ENCODE measurements at regions not wholly inside any gene's neighbourhood (a gene's known extent, or its start where the extent isn't known, plus 50 kb on each side); places are given as distances from the start of the nearest gene placed in this dataset.
"Not testable (repeated sequence)": the region's sequence is repeated elsewhere in the genome, so short reads cannot be mapped to it uniquely, and the experiment has no call there.

DNA sequence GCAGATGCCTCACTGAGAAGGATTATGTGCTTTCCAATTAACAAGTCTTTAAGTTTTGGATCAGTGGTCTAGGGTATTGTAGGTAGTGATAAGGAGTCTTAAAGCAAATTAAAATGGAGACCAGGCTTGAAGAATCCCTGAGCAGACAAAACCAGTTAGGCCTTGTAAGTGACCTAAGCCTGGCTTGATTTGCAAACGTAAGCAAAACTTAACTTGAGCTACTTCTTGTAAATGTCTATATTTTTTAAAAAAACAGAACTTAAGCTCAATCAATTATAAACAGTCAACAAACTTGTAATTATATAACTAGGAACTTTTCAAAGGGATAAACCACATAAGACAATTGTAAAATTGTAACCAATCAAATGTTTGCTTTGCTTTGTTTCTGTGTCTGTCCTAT lies 72.7 kb upstream of the NALF2 start:
- no peak for DNase-seq (ENCODE audit: extremely low read depth, low read depth)

DNA sequence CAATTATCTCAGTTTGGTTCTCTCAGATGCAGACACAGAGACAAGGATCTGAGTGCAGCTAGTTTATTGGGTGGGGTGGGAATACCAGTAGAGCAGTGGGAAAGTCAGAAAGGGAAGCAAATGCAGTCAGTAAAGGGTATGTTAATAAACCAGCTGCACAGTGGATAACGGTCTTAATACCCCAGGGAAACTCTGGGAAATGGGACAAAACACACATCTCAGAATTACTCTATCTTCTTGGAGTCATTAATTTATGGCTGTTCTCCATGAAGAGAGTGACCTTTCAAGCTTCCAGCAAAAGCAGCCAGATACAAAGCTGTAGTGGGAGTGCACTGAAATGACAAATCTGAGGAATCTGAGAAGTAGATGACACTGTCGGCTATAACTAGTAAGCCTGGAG lies 73.3 kb upstream of the NALF2 start:
- DNase-seq (ENCODE audit: extremely low read depth, low read depth) = no peak

DNA sequence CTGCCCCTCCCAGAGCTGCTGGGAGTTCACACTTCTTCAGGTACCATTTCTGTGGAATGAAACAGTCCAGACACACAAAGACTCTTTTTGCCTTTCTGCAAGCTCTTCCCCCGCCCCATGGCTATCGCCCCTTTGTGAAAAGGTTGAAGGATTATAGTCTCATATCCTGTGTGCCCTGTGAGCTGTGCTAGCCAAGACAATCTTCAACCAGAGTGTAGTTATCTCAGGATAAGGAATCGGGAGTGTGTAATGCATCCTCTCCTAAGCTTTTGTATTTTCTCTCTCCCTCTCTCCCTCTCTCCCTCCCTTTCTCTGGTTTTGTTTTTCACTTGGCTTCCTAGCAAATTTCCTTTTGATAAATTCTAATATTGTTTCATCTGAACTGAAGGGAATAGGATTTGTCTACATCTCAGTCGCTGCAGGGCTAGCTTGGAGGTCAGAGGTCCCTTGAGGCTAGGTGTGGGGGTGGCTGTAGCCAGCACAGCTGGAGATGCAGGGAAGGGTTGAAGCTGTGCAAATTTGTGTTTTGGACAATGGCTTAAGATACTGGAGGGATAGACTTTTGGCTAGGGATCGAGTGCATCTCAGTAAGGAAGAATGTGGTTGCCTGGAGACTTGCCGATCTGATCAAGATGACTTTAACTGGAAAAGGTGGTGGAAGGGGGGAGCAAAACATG lies 74.6 kb upstream of the NALF2 start:
- DNase-seq (ENCODE audit: extremely low read depth, low read depth) = no peak

DNA sequence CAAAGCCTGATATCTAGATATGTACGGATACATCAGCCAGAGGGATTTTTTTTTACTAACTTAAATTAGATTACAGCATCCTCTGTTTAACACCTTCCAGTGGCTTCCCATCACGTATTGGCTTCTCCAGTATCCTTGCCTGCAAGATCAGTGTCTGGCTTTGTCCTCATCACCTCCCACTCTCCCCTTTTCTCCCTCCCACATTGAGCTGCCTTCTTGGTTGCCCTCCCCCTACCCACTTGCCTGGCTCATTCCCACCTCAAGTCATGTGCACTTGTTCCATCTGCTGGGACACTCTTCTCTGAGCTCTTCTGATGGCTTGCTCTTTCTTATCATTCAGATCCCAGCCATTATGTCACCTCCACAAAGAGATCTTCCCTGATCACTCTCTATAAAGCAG lies 75.9 kb upstream of the NALF2 start:
- DNase-seq (ENCODE audit: extremely low read depth, low read depth) = no peak

DNA sequence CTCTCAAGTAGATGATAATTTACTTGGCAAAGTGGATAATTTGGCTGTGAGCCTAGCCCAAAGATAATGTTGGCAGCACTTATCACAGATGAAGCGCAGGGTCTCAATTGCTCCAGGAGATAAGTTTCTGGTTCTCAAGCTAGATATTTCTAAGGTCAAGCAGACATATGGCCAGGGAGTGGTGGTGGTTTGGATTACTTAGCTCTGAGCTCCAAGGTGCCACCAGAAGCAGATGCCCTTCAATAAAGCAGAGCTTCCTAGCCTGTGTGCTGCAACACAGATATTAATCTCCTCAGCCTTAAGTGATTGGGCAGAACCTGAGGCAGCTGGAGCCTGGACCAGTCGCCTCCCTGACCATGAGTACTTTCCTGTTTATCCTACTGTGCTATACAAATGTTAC lies 79.2 kb upstream of the NALF2 start:
- no peak for DNase-seq (ENCODE audit: extremely low read depth, low read depth)

DNA sequence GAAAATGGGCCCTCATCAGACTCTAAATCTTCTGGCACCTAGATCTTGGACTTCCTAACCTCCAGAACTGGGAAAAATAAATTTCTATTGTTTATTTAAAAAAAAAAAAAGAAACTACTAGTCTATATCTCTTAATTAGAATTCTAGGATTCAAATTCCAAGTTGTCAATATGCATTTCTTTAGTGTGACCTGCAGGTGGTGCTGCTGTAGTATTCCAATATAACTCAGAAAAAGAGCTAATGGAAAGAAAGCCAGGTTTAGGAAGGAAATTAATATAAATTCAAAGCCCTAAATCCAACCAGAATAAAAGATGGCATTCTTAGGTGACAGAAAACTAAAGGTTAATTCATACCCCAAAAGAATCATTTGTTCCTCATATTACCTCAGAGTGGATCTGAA lies 80.0 kb upstream of the NALF2 start:
- peak; percentile 5 for DNase-seq (ENCODE audit: extremely low read depth, low read depth)

DNA sequence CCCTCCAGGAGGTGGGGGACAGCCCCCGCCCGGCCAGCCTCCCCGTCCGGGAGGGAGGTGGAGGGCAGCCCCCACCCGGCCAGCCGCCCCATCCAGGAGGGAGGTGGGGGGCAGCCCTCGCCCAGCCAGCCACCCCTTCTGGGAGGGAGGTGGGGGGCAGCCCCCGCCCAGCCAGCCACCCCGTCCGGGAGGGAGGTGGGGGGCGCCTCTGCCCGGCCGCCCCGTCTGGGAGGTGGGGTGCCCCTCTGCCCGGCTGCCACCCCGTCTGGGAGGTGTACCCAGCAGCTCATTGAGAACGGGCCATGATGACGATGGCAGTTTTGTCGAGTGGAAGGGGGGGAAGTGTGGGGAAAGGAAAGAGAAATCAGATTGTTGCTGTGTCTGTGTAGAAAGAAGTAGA lies 81.9 kb upstream of the NALF2 start:
- not testable (repeated sequence) for DNase-seq (ENCODE audit: extremely low read depth, low read depth)

DNA sequence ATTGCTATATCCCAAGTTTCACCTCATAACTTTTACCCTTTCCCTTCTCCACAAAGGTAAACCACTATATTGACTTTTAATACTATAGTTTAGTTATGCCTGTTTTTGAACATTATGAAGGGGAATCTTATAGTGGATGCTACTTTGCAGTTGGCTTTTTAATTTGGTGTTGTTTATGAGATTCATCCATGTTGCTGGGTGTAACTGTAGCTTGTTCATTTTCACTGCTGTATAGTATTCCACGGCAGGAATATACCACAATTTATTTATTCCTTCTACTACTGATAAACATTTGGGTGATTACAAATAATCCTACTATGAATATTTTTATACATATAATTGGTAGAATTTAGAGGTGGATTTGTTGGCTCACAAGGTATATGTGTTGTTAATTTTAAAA lies 88.4 kb upstream of the NALF2 start:
- DNase-seq (ENCODE audit: extremely low read depth, low read depth) = no peak

DNA sequence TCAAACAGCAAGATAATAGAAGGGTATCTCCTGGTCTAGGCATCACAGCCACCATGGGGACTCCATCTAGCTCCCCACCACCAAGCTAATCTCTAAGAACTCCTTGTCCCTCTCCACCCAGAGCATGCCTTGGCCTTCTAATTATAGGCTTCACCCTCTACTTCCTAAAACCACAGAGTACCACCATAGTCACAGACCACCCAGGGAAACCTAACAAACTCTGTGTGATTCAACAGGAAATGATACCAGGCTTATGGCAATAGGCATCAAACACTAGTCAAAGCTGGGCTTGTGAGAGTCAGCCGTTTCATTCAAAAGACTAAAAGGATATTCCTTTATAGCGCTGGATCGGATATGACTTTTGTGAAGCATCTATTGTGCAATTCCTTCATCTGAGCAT lies 91.5 kb upstream of the NALF2 start:
- no peak for DNase-seq (ENCODE audit: extremely low read depth, low read depth)

DNA sequence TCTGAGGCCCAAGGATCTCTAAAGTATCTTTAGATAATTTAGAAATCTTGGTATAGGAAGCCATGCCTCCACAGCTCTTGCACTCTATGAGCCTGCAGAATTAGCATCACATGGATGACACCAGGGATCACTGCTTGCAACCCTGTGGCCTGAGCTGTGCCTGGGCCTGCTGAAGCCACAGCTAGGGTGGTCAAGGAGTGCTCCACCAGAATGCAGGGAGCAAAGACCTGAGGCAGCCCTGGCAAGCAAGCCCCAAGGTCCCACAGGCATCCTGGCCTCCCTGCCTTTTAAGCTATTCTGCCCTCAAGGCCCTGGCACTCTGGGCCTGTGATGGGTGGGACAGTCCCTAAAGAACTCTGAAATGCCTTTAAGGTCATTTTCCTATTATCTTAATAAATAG lies 105.2 kb upstream of the NALF2 start:
- DNase-seq (ENCODE audit: extremely low read depth, low read depth) = no peak

DNA sequence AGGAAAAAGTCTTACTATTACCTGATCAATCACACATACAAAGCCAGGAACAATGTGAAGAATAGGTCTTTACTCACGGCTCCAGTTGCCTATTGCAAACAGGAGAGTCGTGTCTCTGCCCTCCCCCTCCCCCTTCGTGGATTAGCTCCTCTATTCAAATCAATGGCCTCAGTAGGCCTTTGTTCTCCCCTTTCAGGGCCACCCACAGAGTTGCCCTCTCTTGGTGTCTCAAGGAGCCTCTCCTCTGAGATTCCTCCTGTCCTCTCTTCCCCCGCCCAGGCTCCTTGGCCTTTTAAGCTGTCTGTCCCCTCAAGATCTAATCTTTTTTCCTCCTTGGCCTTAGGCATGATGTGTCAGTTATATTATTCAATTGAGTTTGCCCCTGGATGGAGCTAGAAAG lies 107.2 kb upstream of the NALF2 start:
- no peak for DNase-seq (ENCODE audit: extremely low read depth, low read depth)

DNA sequence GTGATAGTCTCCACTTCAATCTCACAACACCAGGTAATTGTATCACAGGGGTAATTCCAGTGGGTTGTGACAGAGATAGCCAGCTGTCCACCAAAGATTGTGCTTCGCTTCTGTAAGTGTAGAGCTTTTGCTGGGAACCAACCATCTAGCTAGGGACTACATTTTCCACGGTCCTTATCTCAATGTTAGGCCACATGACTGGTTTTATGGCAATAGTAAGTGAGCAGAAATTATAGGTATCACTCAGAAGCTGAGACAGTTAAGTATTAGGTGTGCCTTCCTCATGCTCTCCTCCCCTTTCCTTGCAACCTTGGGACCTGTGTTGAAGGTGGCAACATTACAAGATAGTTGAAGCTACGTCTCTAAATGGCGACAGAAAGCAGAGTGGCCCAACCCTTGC lies 108.8 kb upstream of the NALF2 start:
- DNase-seq (ENCODE audit: extremely low read depth, low read depth) = no peak

DNA sequence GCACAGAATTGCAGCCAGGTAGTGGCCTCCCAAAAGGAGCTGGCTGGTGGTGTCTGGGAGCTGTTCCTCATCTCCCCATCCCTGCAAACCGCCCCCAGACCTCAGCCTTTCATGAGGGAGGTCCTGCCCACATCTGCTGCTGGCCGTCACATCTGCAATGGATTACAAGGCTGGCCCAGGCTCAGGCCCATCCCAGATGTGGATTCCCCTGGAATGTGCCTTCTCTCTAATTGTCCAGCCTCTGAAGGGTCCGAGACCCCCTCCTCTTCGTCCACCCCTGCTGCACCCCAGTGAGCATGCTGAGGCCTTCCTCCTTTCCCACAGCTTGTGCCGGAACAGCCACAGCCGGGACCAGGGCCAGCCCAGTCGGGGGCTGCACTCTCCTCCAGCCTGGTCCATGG lies 115.0 kb upstream of the NALF2 start:
- no peak for DNase-seq (ENCODE audit: extremely low read depth, low read depth)

DNA sequence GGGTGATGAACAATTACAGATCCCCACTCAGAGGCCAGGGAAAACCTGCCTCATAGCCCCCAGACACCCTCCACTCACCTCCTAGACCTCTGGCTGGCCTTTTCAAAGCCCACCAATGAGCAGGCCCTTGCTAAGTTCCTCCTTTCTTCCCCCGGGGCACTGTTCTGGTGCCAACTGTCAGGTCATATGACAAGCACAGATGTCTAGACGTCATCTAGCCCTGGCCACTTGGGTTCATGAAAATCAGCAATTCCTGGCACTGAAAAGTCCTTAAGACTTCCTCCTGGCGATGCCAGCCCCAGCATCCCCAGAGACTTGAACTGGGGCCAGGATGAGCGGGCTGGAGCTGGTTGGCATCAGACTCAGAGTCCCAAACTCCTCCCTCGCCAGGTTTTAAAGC lies 115.6 kb upstream of the NALF2 start:
- DNase-seq (ENCODE audit: extremely low read depth, low read depth) = no peak

DNA sequence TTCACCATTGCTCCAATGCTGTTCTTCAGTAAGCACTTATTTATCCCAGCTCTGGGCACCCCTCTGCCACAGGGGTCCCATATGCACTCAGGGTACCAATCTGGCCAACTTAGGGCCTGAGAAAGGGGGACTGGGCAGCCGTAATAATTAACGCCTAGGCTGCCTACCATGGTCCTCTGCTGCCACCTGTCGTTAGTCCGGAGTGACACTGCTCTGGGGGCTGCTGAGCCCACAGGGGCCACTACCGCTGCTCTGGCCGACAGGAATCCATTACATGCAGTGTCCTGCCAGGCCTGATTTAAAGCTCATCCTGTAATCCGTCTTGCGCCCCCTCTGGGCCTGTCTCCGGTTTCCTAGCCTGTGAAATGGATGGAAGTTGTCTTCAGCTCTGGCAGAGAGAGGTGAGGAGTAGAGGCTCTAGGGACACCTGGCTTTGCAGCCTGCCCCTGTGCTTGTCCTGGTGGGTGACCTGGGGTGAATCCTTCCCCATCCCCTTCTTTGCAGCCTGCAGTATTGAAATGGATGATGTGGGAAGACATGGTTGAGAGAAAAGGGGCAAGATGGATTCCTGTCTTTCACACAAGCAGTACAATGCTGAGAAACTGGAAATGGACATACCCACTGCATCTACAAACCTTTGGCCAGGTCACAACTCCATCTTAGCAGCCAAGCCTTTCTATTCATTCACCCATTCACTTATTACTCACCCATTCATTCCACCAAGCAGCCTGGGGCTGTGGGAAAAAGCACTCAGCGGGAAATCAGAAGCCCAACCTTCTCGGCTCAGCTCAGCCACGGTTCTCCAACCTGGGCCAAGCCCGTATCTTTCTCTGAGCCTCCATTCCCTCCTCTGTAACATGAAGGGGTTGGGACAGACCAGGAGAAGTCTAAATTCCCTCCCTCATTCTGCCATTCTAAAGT lies 116.3 kb upstream of the NALF2 start:
- peak; percentile 17 for DNase-seq (ENCODE audit: extremely low read depth, low read depth)

DNA sequence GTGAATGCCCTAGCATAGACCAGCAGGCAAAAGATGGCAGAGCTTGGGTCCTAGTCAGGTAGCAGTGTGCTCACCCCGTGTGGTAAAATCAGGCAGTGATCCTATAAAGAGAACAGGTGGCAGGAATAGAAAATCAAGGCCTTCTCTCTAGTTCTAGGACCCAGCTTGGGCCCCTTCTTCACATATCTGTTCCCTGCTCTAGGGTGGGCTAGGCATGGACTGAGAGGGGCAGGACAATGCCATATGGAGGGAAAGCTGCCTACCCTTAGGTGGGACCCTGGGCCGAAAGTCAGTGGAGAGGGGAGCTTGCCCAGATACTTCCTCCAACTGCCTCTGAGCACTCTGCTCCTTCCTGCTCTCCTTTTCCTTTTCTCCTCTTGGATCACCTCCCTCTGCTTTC lies 117.4 kb upstream of the NALF2 start:
- no peak for DNase-seq (ENCODE audit: extremely low read depth, low read depth)

DNA sequence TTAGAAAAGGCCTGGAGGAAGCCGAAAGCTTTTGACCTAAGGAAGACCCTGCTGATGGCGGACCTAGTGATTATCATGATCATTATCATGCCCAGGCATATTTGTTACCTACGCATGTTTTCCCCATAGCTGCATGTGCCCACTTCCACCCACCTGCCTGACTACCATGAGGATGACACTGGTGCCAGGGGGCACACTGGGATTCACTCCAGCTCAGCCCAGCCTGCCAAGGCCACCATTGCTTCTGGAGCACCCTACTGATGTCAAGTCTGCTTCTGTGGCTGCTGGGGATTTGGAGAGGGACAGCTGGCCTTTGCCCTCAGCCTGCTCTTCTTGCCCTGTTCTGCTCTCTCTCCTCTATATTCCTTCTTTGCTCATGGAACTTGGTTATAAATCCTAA lies 124.7 kb upstream of the NALF2 start:
- no peak for DNase-seq (ENCODE audit: extremely low read depth, low read depth)

DNA sequence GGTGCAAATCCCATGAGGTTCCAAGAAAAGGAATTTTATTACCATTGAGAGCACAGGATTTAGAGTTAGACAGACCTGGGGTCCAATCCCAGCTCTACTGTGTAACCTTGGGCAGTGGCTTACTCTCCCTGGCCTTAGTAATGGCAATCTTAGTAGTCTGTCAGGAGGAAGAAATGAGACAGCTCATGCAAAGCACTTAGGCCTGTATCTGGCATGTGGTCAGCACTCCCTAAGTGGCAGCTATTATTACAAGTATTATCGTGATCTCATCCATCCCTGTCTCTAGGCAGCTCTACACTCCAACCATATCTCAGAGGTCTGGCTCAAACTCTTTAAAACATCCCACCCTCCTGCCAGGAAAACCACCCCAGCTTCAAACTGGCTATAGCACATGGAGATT lies 129.6 kb upstream of the NALF2 start:
- DNase-seq (ENCODE audit: extremely low read depth, low read depth) = no peak

DNA sequence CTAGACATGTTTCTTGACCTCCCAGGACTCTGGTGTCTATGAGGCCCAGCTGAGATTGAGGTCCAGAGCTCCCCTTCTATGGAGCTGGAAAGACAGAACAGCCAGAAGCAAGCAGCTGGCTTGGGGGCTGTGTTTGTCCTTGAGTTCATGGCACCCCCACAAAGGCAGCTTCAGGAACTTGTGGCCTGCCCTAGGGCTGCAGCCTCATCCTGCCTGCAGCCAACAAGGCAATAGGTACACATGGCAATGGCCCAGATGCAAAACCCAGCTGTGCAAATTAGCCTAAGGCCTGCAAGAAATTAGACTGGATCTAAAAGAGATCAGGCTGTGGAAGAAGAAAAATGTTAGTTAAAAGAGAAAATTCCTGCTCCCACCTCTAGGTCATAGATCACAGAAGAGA lies 131.7 kb upstream of the NALF2 start:
- no peak for DNase-seq (ENCODE audit: extremely low read depth, low read depth)

DNA sequence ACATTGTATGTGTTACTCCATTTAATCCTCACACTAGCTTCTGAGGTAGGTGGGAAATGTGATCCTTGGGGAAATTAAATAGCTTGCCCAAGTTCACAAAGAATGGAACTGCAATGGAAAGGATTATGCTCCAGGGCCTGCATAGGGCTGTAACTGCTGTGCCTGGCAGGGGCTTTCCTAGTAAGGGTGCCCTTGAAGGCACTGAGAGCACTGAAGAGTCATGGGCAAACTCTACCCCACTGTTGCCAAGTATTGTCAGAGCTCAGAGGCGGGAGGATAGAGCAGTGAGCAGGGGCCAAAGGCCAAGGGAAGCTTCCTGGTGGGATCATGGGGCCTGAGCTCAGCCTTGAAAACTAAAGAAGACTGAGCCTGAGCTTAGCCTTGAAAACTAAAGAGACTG lies 133.0 kb upstream of the NALF2 start:
- DNase-seq (ENCODE audit: extremely low read depth, low read depth) = no peak

DNA sequence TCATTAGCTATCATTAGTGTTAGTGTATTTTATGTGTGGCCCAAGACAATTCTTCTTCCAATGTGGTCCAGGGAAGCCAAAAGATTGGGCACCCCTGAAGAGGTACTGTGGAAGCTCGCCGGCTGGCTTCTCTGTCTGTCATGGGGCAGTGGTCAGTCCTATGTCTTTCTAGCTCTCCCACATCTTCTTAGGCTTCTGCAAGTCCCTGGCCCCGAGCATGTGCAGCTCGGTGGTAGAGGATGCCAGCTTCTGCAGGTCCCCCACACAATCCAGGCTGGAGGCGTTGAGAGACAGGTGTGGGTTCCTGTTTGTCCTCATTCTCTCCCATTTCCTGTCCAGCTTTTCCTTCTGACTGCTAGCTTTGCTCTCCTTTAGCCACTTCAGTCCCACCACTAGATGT lies 134.1 kb upstream of the NALF2 start:
- DNase-seq (ENCODE audit: extremely low read depth, low read depth) = no peak

DNA sequence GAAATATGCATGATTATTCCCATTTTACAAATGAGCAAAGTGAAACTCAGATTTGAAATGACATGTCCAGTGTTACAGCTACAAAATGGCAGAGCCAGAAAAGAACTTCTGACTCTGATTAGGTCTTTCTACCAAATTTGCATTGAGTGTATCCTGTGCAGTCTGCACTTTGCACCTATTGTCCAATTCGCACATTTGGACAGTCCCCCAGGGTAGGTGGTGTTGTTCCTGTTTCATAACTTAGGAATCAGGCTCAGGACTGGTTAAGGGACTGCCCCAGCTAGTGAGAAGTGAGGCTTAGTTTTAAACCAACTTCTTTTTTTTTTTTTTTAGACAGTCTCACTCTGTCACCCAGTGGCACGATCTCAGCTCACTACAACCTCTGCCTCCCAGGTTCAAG lies 137.9 kb upstream of the NALF2 start:
- no peak for DNase-seq (ENCODE audit: extremely low read depth, low read depth)
